Esophagus muscularis mucosa (tissue), 3 donors: ENCODE measurements at regions not wholly inside any gene's neighbourhood (a gene's known extent, or its start where the extent isn't known, plus 50 kb on each side); places are given as distances from the start of the nearest gene placed in this dataset.

Experiments used
- CTCF ChIP-seq, 3 experiments: fragments of 200-600 bp in 2 of 3; fragments of 450-650 bp in 1 of 3; sonication (generic) in 2 of 3; IDR thresholded peaks; one replicate each; pipeline ENCODE4 v1.5.1; 2017 to 2019; ENCODE audit warnings: antibody characterized with exemption in 3 of 3, mild to moderate bottlenecking in 2 of 3, moderate library complexity in 1 of 3
- POLR2A ChIP-seq: fragments of 450-650 bp; IDR thresholded peaks from one replicate; pipeline ENCODE4 v1.6.1; 2017; ENCODE audit warnings: antibody characterized with exemption, moderate library complexity, mild to moderate bottlenecking, low read depth
- POLR2AphosphoS5 ChIP-seq, 2 donors: sonication (generic); formaldehyde crosslinking; IDR thresholded peaks; one replicate each; pipeline ENCODE4 v1.6.1; 2017; ENCODE audit warnings: antibody characterized with exemption in 2 of 2

GRCh38 chr20:43360016-43360415 lies 97.7 kb upstream of the SRSF6 start:
- no peak for TF ChIP-seq POLR2A
- no peak for TF ChIP-seq POLR2AphosphoS5 (IDR thresholded peaks at IDR 0.05)
- no peak for TF ChIP-seq CTCF (IDR thresholded peaks at IDR 0.05)
